Keratinocyte (primary cell): ENCODE measurements at regions not wholly inside any gene's neighbourhood (a gene's known extent, or its start where the extent isn't known, plus 50 kb on each side); places are given as distances from the start of the nearest gene placed in this dataset.

Experiments used
- EZH2 ChIP-seq: IDR thresholded peaks from one replicate; pipeline ENCODE4 v1.6.1; 2012; ENCODE audit warnings: inconsistent platforms, mild to moderate bottlenecking, low read length, moderate library complexity
- TF ChIP-seq, protein P1 (sequence below), 3 experiments: IDR thresholded peaks in 1 of 3; conservative IDR thresholded peaks in 1 of 3; optimal IDR thresholded peaks in 1 of 3; 2 replicates in 2 of 3; 3 replicates in 1 of 3; pipeline versions ENCODE3 to v1.5.1; 2011; ENCODE audit warnings: low read length in 3 of 3, mild to moderate bottlenecking in 3 of 3, moderate library complexity in 2 of 3, control low read depth in 1 of 3, inconsistent platforms in 1 of 3; ENCODE audit not compliant: insufficient read depth in 2 of 3; ENCODE audit errors: extremely low read depth in 1 of 3

DNA sequence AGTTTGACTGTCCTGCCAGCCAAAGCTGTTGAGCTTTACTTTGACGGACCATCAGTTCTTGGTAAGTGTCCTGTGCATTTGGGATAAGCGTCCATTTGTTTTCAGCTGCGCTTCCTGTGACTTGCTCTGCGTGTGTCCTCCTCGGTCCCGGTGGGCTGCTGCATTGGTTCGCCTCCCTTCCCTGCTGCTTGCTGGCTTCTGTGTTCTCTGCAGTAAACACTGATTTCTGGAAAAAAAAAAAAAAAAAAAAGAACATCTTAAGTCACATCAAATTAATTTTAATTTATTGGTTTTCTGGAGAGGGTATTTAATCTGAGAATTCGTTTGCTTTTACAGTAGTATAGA is 264.1 kb downstream of the SEC23A start:
- TF ChIP-seq, protein P1, sequence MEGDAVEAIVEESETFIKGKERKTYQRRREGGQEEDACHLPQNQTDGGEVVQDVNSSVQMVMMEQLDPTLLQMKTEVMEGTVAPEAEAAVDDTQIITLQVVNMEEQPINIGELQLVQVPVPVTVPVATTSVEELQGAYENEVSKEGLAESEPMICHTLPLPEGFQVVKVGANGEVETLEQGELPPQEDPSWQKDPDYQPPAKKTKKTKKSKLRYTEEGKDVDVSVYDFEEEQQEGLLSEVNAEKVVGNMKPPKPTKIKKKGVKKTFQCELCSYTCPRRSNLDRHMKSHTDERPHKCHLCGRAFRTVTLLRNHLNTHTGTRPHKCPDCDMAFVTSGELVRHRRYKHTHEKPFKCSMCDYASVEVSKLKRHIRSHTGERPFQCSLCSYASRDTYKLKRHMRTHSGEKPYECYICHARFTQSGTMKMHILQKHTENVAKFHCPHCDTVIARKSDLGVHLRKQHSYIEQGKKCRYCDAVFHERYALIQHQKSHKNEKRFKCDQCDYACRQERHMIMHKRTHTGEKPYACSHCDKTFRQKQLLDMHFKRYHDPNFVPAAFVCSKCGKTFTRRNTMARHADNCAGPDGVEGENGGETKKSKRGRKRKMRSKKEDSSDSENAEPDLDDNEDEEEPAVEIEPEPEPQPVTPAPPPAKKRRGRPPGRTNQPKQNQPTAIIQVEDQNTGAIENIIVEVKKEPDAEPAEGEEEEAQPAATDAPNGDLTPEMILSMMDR (optimal IDR thresholded peaks at IDR 0.05 in 1 of 3, IDR thresholded peaks at IDR 0.05 in 1 of 3, conservative IDR thresholded peaks at IDR 0.05 in 1 of 3; ENCODE audit: extremely low read depth in 1 of 3, insufficient read depth in 2 of 3, low read length in 3 of 3), result no peak
- no peak for TF ChIP-seq EZH2
